GM23338 (cell line): ENCODE measurements at regions not wholly inside any gene's neighbourhood (a gene's known extent, or its start where the extent isn't known, plus 50 kb on each side); places are given as distances from the start of the nearest gene placed in this dataset.

Experiments
- ATAC-seq: fragments of 200-7000 bp; cut with Tn5 transposase; 3 replicates; pipeline ENCODE4 v1.9.1; 2020
- DNase-seq: peaks from one replicate; pipeline ENCODE4 v3.0.0-alpha.2; 2015; ENCODE audit warnings: low spot score
- H2AFZ ChIP-seq: fragments of 200-600 bp; sonication (generic); 2 replicates; pipeline ENCODE4 v1.8.0; 2016; ENCODE audit warnings: antibody characterized with exemption, mild to moderate bottlenecking, moderate library complexity
- H3F3A ChIP-seq: fragments of 200-600 bp; sonication (generic); replicated peaks from 2 replicates; pipeline ENCODE4 v1.8.0; 2017; ENCODE audit warnings: antibody characterized with exemption, mixed run types, low read depth
- H3K27ac ChIP-seq: fragments of 200-600 bp; sonication (generic); 2 replicates; pipeline ENCODE4 v1.6.1; 2016; ENCODE audit warnings: low read depth
- H3K27me3 ChIP-seq: fragments of 200-600 bp; sonication (generic); 2 replicates; pipeline ENCODE4 v1.8.0; 2016; ENCODE audit warnings: mild to moderate bottlenecking, mixed run types, moderate library complexity; ENCODE audit not compliant: insufficient read depth
- H3K36me3 ChIP-seq: fragments of 200-600 bp; sonication (generic); 2 replicates; pipeline ENCODE4 v1.8.0; 2016; ENCODE audit warnings: mild to moderate bottlenecking; ENCODE audit not compliant: insufficient read depth
- H3K4me1 ChIP-seq: fragments of 200-600 bp; sonication (generic); 2 replicates; pipeline ENCODE4 v1.8.0; 2016; ENCODE audit warnings: mild to moderate bottlenecking, moderate library complexity; ENCODE audit not compliant: insufficient read depth
- H3K4me2 ChIP-seq: fragments of 200-600 bp; sonication (generic); 2 replicates; pipeline ENCODE4 v1.7.1; 2017; ENCODE audit warnings: mixed run types
- H3K4me3 ChIP-seq: fragments of 200-600 bp; sonication (generic); 2 replicates; pipeline ENCODE4 v1.6.1; 2016; ENCODE audit warnings: mixed run types
- H3K79me2 ChIP-seq: fragments of 200-600 bp; sonication (generic); replicated peaks from 2 replicates; pipeline ENCODE4 v1.8.0; 2017; ENCODE audit warnings: mild to moderate bottlenecking; ENCODE audit not compliant: insufficient read depth
- H3K9me2 ChIP-seq: fragments of 200-600 bp; sonication (generic); 2 replicates; pipeline ENCODE4 v1.8.0; 2017; ENCODE audit not compliant: insufficient read depth
- H4K20me1 ChIP-seq: fragments of 200-600 bp; sonication (generic); replicated peaks from 2 replicates; pipeline ENCODE4 v1.8.0; 2017; ENCODE audit warnings: mild to moderate bottlenecking; ENCODE audit not compliant: insufficient read depth
- H3K27ac Mint-ChIP-seq: 2 replicates; pipeline ENCODE4 v1.8.0; 2020; ENCODE audit warnings: inconsistent platforms, mild to moderate bottlenecking, moderate library complexity, mixed read lengths
- H3K27me3 Mint-ChIP-seq: 3 replicates; pipeline ENCODE4 v1.8.0; 2022; ENCODE audit warnings: low read depth, mild to moderate bottlenecking, moderate library complexity, mixed read lengths, inconsistent platforms; ENCODE audit not compliant: insufficient read depth, poor library complexity
- H3K36me3 Mint-ChIP-seq: 3 replicates; pipeline ENCODE4 v1.8.0; 2021; ENCODE audit warnings: low read depth, mild to moderate bottlenecking, inconsistent platforms, moderate library complexity, mixed read lengths
- H3K4me1 Mint-ChIP-seq: 3 replicates; pipeline ENCODE4 v1.8.0; 2020; ENCODE audit warnings: mild to moderate bottlenecking, inconsistent platforms, mixed read lengths
- H3K4me3 Mint-ChIP-seq: 3 replicates; pipeline ENCODE4 v1.8.0; 2021; ENCODE audit warnings: moderate library complexity, mild to moderate bottlenecking, inconsistent platforms, mixed read lengths
- H3K9me3 Mint-ChIP-seq: 3 replicates; pipeline ENCODE4 v1.8.0; 2020; ENCODE audit warnings: moderate library complexity, mild to moderate bottlenecking, inconsistent platforms, mixed read lengths
- CREB1 ChIP-seq: fragments of 250-450 bp; sonication (Bioruptor Pico); IDR thresholded peaks from 2 replicates; pipeline ENCODE4 v1.5.0; 2020; ENCODE audit warnings: low read depth, mild to moderate bottlenecking, moderate library complexity
- EZH2phosphoT487 ChIP-seq: fragments of 200-600 bp; sonication (generic); IDR thresholded peaks from one replicate; pipeline ENCODE4 v1.8.1; 2018; ENCODE audit warnings: antibody characterized with exemption; ENCODE audit not compliant: unreplicated experiment
- JUNB ChIP-seq: IDR thresholded peaks from one replicate; pipeline ENCODE4 v1.6.1; 2016; ENCODE audit warnings: antibody characterized with exemption; ENCODE audit not compliant: unreplicated experiment
- NANOG ChIP-seq: IDR thresholded peaks from 2 replicates; pipeline ENCODE4 v1.6.1; 2016; ENCODE audit warnings: antibody characterized with exemption, borderline replicate concordance
- STAT1 ChIP-seq: IDR thresholded peaks from one replicate; pipeline ENCODE4 v1.6.1; 2016; ENCODE audit warnings: antibody characterized with exemption; ENCODE audit not compliant: unreplicated experiment
- ZNF331 ChIP-seq: fragments of 250-450 bp; sonication (Bioruptor Pico); IDR thresholded peaks from 2 replicates; pipeline ENCODE4 v1.5.0; 2020; ENCODE audit warnings: low read depth, mild to moderate bottlenecking, moderate library complexity
- TF ChIP-seq, protein P1 (sequence below): IDR thresholded peaks from one replicate; pipeline ENCODE4 v1.6.1; 2018; ENCODE audit warnings: antibody characterized with exemption; ENCODE audit not compliant: unreplicated experiment
- TF ChIP-seq, protein P2 (sequence below), 2 experiments: fragments of 200-600 bp in 1 of 2; sonication (generic) in 1 of 2; conservative IDR thresholded peaks; 2 replicates each; pipeline versions ENCODE4 v1.5.1 to v1.6.1; 2016 to 2017; ENCODE audit warnings: antibody characterized with exemption in 2 of 2, low read depth in 2 of 2, mild to moderate bottlenecking in 2 of 2, moderate library complexity in 1 of 2

DNA sequence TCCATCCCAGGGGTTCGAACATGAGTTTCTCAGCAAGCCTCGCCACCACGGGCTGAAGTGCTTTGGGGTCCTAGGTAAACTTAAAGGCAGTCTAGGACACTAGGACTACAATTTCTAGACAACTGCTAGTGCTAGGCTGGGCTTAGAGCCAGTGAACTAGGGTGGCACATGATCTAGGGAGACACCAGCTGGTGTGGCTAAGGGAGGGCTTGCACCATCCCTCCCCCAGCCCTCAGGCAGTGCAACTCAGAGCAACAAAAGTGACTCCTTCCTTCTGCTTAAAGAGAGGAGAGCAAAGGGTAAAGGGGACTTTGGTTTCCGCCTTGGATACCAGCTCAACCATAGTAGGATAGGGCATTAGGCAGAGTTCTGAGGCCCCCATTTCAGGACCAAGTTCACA, 162.5 kb upstream of the AFF2 start:
- Mint-ChIP-seq H3K4me3 (no peak overlapping the region), H3K36me3 (no peaks in the 10 kb centered on the region), H3K27ac (no peak overlapping the region), H3K9me3 (no peaks in the 10 kb centered on the region), H3K27me3 (no peaks in the 10 kb centered on the region), H3K4me1 (no peaks in the 10 kb centered on the region)
- Histone ChIP-seq H4K20me1 (no peaks in the 10 kb centered on the region), H3F3A (no peaks in the 10 kb centered on the region), H3K27ac (no peak overlapping the region), H3K27me3 (no peaks in the 10 kb centered on the region), H3K36me3 (no peaks in the 10 kb centered on the region), H2AFZ (no peak overlapping the region), H3K4me2 (no peak overlapping the region), H3K4me3 (no peak overlapping the region), H3K4me1 (no peaks in the 10 kb centered on the region), H3K9me2 (no peaks in the 10 kb centered on the region), H3K79me2 (no peaks in the 10 kb centered on the region)
- no peak for DNase-seq
- TF ChIP-seq NANOG, result no peak
- no peak for ATAC-seq

DNA sequence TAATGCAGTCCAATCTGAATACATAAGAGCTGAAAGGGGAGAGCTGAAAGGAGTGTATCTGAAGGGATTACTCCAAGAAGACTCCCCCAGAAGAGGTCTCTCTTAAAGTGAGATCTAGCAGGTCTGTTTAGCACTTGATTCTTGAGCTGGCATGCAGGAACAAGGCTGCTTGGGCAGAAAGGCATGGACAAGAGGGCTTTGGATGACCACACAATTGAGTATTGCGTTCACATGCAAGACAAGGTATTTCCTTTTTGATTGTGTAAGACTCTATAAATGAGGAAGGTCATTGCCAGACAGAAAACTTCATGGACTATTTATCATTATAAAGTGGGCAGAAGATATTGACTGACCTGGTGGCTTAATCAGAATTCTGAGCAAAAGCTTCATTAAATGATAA, 145.5 kb upstream of the AFF2 start:
- Mint-ChIP-seq H3K27ac (no peak overlapping the region), H3K36me3 (no peaks in the 10 kb centered on the region), H3K27me3 (peaks cover 1% of the 10 kb centered on the region), H3K9me3 (0 out of 3 replicates have a peak, but pooled peaks cover 3% of the 10 kb centered on the region), H3K4me1 (no peaks in the 10 kb centered on the region), H3K4me3 (no peak overlapping the region)
- H3K4me1 ChIP-seq, result no peaks in the 10 kb centered on the region
- H3K36me3 ChIP-seq, result no peaks in the 10 kb centered on the region
- no peaks in the 10 kb centered on the region for H3K79me2 ChIP-seq
- no peaks in the 10 kb centered on the region for H3K9me2 ChIP-seq
- H3K4me3 ChIP-seq, result no peak overlapping the region
- H2AFZ ChIP-seq, result no peak overlapping the region
- TF ChIP-seq, protein P1, sequence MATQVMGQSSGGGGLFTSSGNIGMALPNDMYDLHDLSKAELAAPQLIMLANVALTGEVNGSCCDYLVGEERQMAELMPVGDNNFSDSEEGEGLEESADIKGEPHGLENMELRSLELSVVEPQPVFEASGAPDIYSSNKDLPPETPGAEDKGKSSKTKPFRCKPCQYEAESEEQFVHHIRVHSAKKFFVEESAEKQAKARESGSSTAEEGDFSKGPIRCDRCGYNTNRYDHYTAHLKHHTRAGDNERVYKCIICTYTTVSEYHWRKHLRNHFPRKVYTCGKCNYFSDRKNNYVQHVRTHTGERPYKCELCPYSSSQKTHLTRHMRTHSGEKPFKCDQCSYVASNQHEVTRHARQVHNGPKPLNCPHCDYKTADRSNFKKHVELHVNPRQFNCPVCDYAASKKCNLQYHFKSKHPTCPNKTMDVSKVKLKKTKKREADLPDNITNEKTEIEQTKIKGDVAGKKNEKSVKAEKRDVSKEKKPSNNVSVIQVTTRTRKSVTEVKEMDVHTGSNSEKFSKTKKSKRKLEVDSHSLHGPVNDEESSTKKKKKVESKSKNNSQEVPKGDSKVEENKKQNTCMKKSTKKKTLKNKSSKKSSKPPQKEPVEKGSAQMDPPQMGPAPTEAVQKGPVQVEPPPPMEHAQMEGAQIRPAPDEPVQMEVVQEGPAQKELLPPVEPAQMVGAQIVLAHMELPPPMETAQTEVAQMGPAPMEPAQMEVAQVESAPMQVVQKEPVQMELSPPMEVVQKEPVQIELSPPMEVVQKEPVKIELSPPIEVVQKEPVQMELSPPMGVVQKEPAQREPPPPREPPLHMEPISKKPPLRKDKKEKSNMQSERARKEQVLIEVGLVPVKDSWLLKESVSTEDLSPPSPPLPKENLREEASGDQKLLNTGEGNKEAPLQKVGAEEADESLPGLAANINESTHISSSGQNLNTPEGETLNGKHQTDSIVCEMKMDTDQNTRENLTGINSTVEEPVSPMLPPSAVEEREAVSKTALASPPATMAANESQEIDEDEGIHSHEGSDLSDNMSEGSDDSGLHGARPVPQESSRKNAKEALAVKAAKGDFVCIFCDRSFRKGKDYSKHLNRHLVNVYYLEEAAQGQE, result no peak
- TF ChIP-seq NANOG (no peak), ZNF331 (CRISPR knock-in tag) (no peak), JUNB (no peak), CREB1 (no peak), STAT1 (no peak), EZH2phosphoT487 (no peak)
- TF ChIP-seq, protein P2, sequence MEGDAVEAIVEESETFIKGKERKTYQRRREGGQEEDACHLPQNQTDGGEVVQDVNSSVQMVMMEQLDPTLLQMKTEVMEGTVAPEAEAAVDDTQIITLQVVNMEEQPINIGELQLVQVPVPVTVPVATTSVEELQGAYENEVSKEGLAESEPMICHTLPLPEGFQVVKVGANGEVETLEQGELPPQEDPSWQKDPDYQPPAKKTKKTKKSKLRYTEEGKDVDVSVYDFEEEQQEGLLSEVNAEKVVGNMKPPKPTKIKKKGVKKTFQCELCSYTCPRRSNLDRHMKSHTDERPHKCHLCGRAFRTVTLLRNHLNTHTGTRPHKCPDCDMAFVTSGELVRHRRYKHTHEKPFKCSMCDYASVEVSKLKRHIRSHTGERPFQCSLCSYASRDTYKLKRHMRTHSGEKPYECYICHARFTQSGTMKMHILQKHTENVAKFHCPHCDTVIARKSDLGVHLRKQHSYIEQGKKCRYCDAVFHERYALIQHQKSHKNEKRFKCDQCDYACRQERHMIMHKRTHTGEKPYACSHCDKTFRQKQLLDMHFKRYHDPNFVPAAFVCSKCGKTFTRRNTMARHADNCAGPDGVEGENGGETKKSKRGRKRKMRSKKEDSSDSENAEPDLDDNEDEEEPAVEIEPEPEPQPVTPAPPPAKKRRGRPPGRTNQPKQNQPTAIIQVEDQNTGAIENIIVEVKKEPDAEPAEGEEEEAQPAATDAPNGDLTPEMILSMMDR (conservative IDR thresholded peaks at IDR 0.05; ENCODE audit: low read depth in 2 of 2), result no peak
- H3F3A ChIP-seq, result no peaks in the 10 kb centered on the region
- H3K27me3 ChIP-seq, result no peaks in the 10 kb centered on the region
- no peak for DNase-seq
- no peak overlapping the region for H3K4me2 ChIP-seq
- H3K27ac ChIP-seq, result no peak overlapping the region
- no peaks in the 10 kb centered on the region for H4K20me1 ChIP-seq
- no peak for ATAC-seq
